AG04450 (cell line): ENCODE measurements at regions not wholly inside any gene's neighbourhood (a gene's known extent, or its start where the extent isn't known, plus 50 kb on each side); places are given as distances from the start of the nearest gene placed in this dataset.

ENCODE experiments used
- CTCF ChIA-PET: fragments of 300-600, 350-600 bp; formaldehyde crosslinking; extraction: SDS; loops from one replicate; lab custom pipeline; 2022; ENCODE audit warnings: antibody characterized with exemption, inconsistent platforms; lab: Charles Lee
- POLR2A ChIA-PET: fragments of 350-600 bp; formaldehyde crosslinking; extraction: SDS; loops from one replicate; lab custom pipeline; 2021; ENCODE audit warnings: antibody characterized with exemption, inconsistent platforms; lab: Yijun Ruan, JAX
- DNase-seq: peaks from one replicate; pipeline ENCODE4 v3.0.0-alpha.2; 2011; ENCODE audit warnings: low read depth, low spot score
- H3K27ac ChIP-seq: one replicate; pipeline ENCODE4 v1.5.1; 2012; ENCODE audit warnings: low read depth, low read length, control low read depth
- H3K27me3 ChIP-seq: one replicate; pipeline ENCODE4 v1.6.0; 2012; ENCODE audit warnings: low read length; ENCODE audit not compliant: control insufficient read depth, insufficient read depth
- H3K4me3 ChIP-seq: 2 replicates; pipeline ENCODE4 v1.5.1; 2011; ENCODE audit warnings: mild to moderate bottlenecking, low read depth, low read length, control low read depth
- H3K9me3 ChIP-seq: 2 replicates; pipeline ENCODE4 v1.5.1; 2012; ENCODE audit warnings: low read length; ENCODE audit not compliant: control insufficient read depth, insufficient read depth
- CTCF ChIP-seq: IDR thresholded peaks from 2 replicates; pipeline ENCODE4 v1.5.1; 2011; ENCODE audit warnings: low read depth, low read length, control low read depth, inconsistent platforms

GRCh38 chr6:137334094-137334493 lies 114.9 kb upstream of the IFNGR1 start:
- Histone ChIP-seq H3K27ac (no peak overlapping the region), H3K27me3 (peaks cover 2% of the 10 kb centered on the region)

GRCh38 chr6:137332637-137333280 lies 113.6 kb upstream of the IFNGR1 start:
- Histone ChIP-seq H3K27me3 (peaks cover 2% of the 10 kb centered on the region), H3K27ac (no peak overlapping the region), H3K4me3 (no peak overlapping the region), H3K9me3 (no peaks in the 10 kb centered on the region)
- POLR2A ChIA-PET, result no interaction called here
- DNase-seq, result no peak
- CTCF ChIA-PET, result interaction anchor here (0.6 to 1.8 kb wide), 3 partner anchors 19 to 510 kb away, joined by 4 to 6 read pairs (median 4); partner anchors contain the start of gene PEX7
- TF ChIP-seq CTCF, result no peak

More at GRCh38 chr6:137334094-137334493, 114.9 kb upstream of the IFNGR1 start:
- no peak for DNase-seq
- Histone ChIP-seq H3K9me3 (no peaks in the 10 kb centered on the region), H3K4me3 (no peak overlapping the region)
- POLR2A ChIA-PET, result no interaction called here
- CTCF ChIA-PET, result interaction anchor here (0.6 kb wide), 2 partner anchors 20 to 188 kb away, joined by 4 to 7 read pairs; no protein-coding TSS in a partner anchor
- TF ChIP-seq CTCF, result no peak

- no peak overlapping the region for H3K4me3 ChIP-seq
- no peaks in the 10 kb centered on the region for H3K27me3 ChIP-seq
- POLR2A ChIA-PET, result no interaction called here
- no peak overlapping the region for H3K27ac ChIP-seq
- no peak for TF ChIP-seq CTCF
- CTCF ChIA-PET, result interaction anchor here (0.9 kb wide), 1 partner anchor 229 kb away, joined by 3 read pairs; no protein-coding TSS in a partner anchor
- DNase-seq, result no peak
- H3K9me3 ChIP-seq, result no peaks in the 10 kb centered on the region
Observed at GRCh38 chr6:137323860-137324259, 104.7 kb upstream of the IFNGR1 start.

- Histone ChIP-seq H3K4me3 (no peak overlapping the region), H3K9me3 (no peaks in the 10 kb centered on the region), H3K27me3 (no peaks in the 10 kb centered on the region), H3K27ac (no peak overlapping the region)
- TF ChIP-seq CTCF, result no peak
- CTCF ChIA-PET, result interaction anchor here (0.8 kb wide), 1 partner anchor 22 kb away, joined by 3 read pairs; no protein-coding TSS in a partner anchor
- POLR2A ChIA-PET, result interaction anchor here (0.7 kb wide), 1 partner anchor 183 kb away, joined by 4 read pairs; no protein-coding TSS in a partner anchor
- no peak for DNase-seq
Observed at GRCh38 chr6:137320271-137320670, 101.1 kb upstream of the IFNGR1 start.

- H3K9me3 ChIP-seq, result no peaks in the 10 kb centered on the region
- DNase-seq, result no peak
- TF ChIP-seq CTCF, result no peak
- POLR2A ChIA-PET, result no interaction called here
- CTCF ChIA-PET, result no interaction called here
- H3K27ac ChIP-seq, result no peak overlapping the region
- H3K4me3 ChIP-seq, result no peak overlapping the region
- H3K27me3 ChIP-seq, result no peaks in the 10 kb centered on the region
Observed at GRCh38 chr6:137316626-137317025, 97.4 kb upstream of the IFNGR1 start.
